ENCODE measurements at regions not wholly inside any gene's neighbourhood (a gene's known extent, or its start where the extent isn't known, plus 50 kb on each side); places are given as distances from the start of the nearest gene placed in this dataset.

GRCh38 chr14:98160901-98161300 is 1111.1 kb downstream of the BCL11B start:
- TF ChIP-seq POLR2A (IDR thresholded peaks at IDR 0.05; ENCODE audit: low read length) (no peak), GATA1 (IDR thresholded peaks at IDR 0.05; ENCODE audit: low read depth, low read length) (no peak)

Data from erythroblast (primary cell).